GM23338 (cell line): ENCODE measurements at regions not wholly inside any gene's neighbourhood (a gene's known extent, or its start where the extent isn't known, plus 50 kb on each side); places are given as distances from the start of the nearest gene placed in this dataset.

ENCODE experiments used
- ATAC-seq: fragments of 200-7000 bp; cut with Tn5 transposase; 3 replicates; pipeline ENCODE4 v1.9.1; 2020
- DNase-seq: peaks from one replicate; pipeline ENCODE4 v3.0.0-alpha.2; 2015; ENCODE audit warnings: low spot score
- H2AFZ ChIP-seq: fragments of 200-600 bp; sonication (generic); 2 replicates; pipeline ENCODE4 v1.8.0; 2016; ENCODE audit warnings: antibody characterized with exemption, mild to moderate bottlenecking, moderate library complexity
- H3F3A ChIP-seq: fragments of 200-600 bp; sonication (generic); replicated peaks from 2 replicates; pipeline ENCODE4 v1.8.0; 2017; ENCODE audit warnings: antibody characterized with exemption, mixed run types, low read depth
- H3K27ac ChIP-seq: fragments of 200-600 bp; sonication (generic); 2 replicates; pipeline ENCODE4 v1.6.1; 2016; ENCODE audit warnings: low read depth
- H3K27me3 ChIP-seq: fragments of 200-600 bp; sonication (generic); 2 replicates; pipeline ENCODE4 v1.8.0; 2016; ENCODE audit warnings: mild to moderate bottlenecking, mixed run types, moderate library complexity; ENCODE audit not compliant: insufficient read depth
- H3K36me3 ChIP-seq: fragments of 200-600 bp; sonication (generic); 2 replicates; pipeline ENCODE4 v1.8.0; 2016; ENCODE audit warnings: mild to moderate bottlenecking; ENCODE audit not compliant: insufficient read depth
- H3K4me1 ChIP-seq: fragments of 200-600 bp; sonication (generic); 2 replicates; pipeline ENCODE4 v1.8.0; 2016; ENCODE audit warnings: mild to moderate bottlenecking, moderate library complexity; ENCODE audit not compliant: insufficient read depth
- H3K4me2 ChIP-seq: fragments of 200-600 bp; sonication (generic); 2 replicates; pipeline ENCODE4 v1.7.1; 2017; ENCODE audit warnings: mixed run types
- H3K4me3 ChIP-seq: fragments of 200-600 bp; sonication (generic); 2 replicates; pipeline ENCODE4 v1.6.1; 2016; ENCODE audit warnings: mixed run types
- H3K79me2 ChIP-seq: fragments of 200-600 bp; sonication (generic); replicated peaks from 2 replicates; pipeline ENCODE4 v1.8.0; 2017; ENCODE audit warnings: mild to moderate bottlenecking; ENCODE audit not compliant: insufficient read depth
- H3K9me2 ChIP-seq: fragments of 200-600 bp; sonication (generic); 2 replicates; pipeline ENCODE4 v1.8.0; 2017; ENCODE audit not compliant: insufficient read depth
- H4K20me1 ChIP-seq: fragments of 200-600 bp; sonication (generic); replicated peaks from 2 replicates; pipeline ENCODE4 v1.8.0; 2017; ENCODE audit warnings: mild to moderate bottlenecking; ENCODE audit not compliant: insufficient read depth
- H3K27ac Mint-ChIP-seq: 2 replicates; pipeline ENCODE4 v1.8.0; 2020; ENCODE audit warnings: inconsistent platforms, mild to moderate bottlenecking, moderate library complexity, mixed read lengths
- H3K27me3 Mint-ChIP-seq: 3 replicates; pipeline ENCODE4 v1.8.0; 2022; ENCODE audit warnings: low read depth, mild to moderate bottlenecking, moderate library complexity, mixed read lengths, inconsistent platforms; ENCODE audit not compliant: insufficient read depth, poor library complexity
- H3K36me3 Mint-ChIP-seq: 3 replicates; pipeline ENCODE4 v1.8.0; 2021; ENCODE audit warnings: low read depth, mild to moderate bottlenecking, inconsistent platforms, moderate library complexity, mixed read lengths
- H3K4me1 Mint-ChIP-seq: 3 replicates; pipeline ENCODE4 v1.8.0; 2020; ENCODE audit warnings: mild to moderate bottlenecking, inconsistent platforms, mixed read lengths
- H3K4me3 Mint-ChIP-seq: 3 replicates; pipeline ENCODE4 v1.8.0; 2021; ENCODE audit warnings: moderate library complexity, mild to moderate bottlenecking, inconsistent platforms, mixed read lengths
- H3K9me3 Mint-ChIP-seq: 3 replicates; pipeline ENCODE4 v1.8.0; 2020; ENCODE audit warnings: moderate library complexity, mild to moderate bottlenecking, inconsistent platforms, mixed read lengths
- CTCF ChIP-seq, 2 experiments: fragments of 200-600 bp in 1 of 2; sonication (generic) in 1 of 2; conservative IDR thresholded peaks; 2 replicates each; pipeline versions ENCODE4 v1.5.1 to v1.6.1; 2016 to 2017; ENCODE audit warnings: antibody characterized with exemption in 2 of 2, low read depth in 2 of 2, mild to moderate bottlenecking in 2 of 2, moderate library complexity in 1 of 2
- ETS1 ChIP-seq: IDR thresholded peaks from 2 replicates; pipeline ENCODE4 v1.6.1; 2016; ENCODE audit warnings: antibody characterized with exemption
- EZH2 ChIP-seq: fragments of 200-600 bp; sonication (generic); IDR thresholded peaks from one replicate; pipeline ENCODE4 v1.8.0; 2017; ENCODE audit warnings: antibody characterized with exemption, mild to moderate bottlenecking, low read depth; ENCODE audit not compliant: unreplicated experiment
- EZH2phosphoT487 ChIP-seq: fragments of 200-600 bp; sonication (generic); IDR thresholded peaks from one replicate; pipeline ENCODE4 v1.8.1; 2018; ENCODE audit warnings: antibody characterized with exemption; ENCODE audit not compliant: unreplicated experiment
- JUNB ChIP-seq: IDR thresholded peaks from one replicate; pipeline ENCODE4 v1.6.1; 2016; ENCODE audit warnings: antibody characterized with exemption; ENCODE audit not compliant: unreplicated experiment
- NANOG ChIP-seq: IDR thresholded peaks from 2 replicates; pipeline ENCODE4 v1.6.1; 2016; ENCODE audit warnings: antibody characterized with exemption, borderline replicate concordance
- STAT1 ChIP-seq: IDR thresholded peaks from one replicate; pipeline ENCODE4 v1.6.1; 2016; ENCODE audit warnings: antibody characterized with exemption; ENCODE audit not compliant: unreplicated experiment
- ZNF331 ChIP-seq: fragments of 250-450 bp; sonication (Bioruptor Pico); IDR thresholded peaks from 2 replicates; pipeline ENCODE4 v1.5.0; 2020; ENCODE audit warnings: low read depth, mild to moderate bottlenecking, moderate library complexity

- no peaks in the 10 kb centered on the region; the same call in 1 of the 2 replicates for H3K9me2 ChIP-seq
- H2AFZ ChIP-seq, result no peak overlapping the region
- DNase-seq (no peak), ATAC-seq (no peak)
- Mint-ChIP-seq H3K27me3 (peaks cover under 1% of the 10 kb centered on the region), H3K4me3 (no peak overlapping the region), H3K36me3 (no peaks in the 10 kb centered on the region), H3K27ac (no peak overlapping the region), H3K9me3 (no peaks in the 10 kb centered on the region), H3K4me1 (no peaks in the 10 kb centered on the region)
- no peaks in the 10 kb centered on the region for H3K4me1 ChIP-seq
- no peaks in the 10 kb centered on the region for H3K79me2 ChIP-seq
- H3K4me3 ChIP-seq, result no peak overlapping the region
- H3K27ac ChIP-seq, result no peak overlapping the region
- no peaks in the 10 kb centered on the region for H3F3A ChIP-seq
- H3K27me3 ChIP-seq, result no peaks in the 10 kb centered on the region
- H4K20me1 ChIP-seq, result no peaks in the 10 kb centered on the region
- no peak for TF ChIP-seq ZNF331 (CRISPR knock-in tag)
- no peak for TF ChIP-seq JUNB
- TF ChIP-seq NANOG, result no peak
- H3K4me2 ChIP-seq, result no peak overlapping the region
- no peaks in the 10 kb centered on the region for H3K36me3 ChIP-seq
These were observed 333.0 kb downstream of the DDX10 start for GRCh38 chr11:108997826-108998225.

- Histone ChIP-seq H3K27ac (no peak overlapping the region), H3K4me2 (no peak overlapping the region), H3F3A (no peaks in the 10 kb centered on the region), H4K20me1 (no peaks in the 10 kb centered on the region), H3K4me3 (no peak overlapping the region), H2AFZ (no peak overlapping the region), H3K36me3 (no peaks in the 10 kb centered on the region), H3K79me2 (no peaks in the 10 kb centered on the region), H3K9me2 (no peaks in the 10 kb centered on the region; the same call in 1 of the 2 replicates), H3K4me1 (no peaks in the 10 kb centered on the region), H3K27me3 (no peaks in the 10 kb centered on the region)
- Mint-ChIP-seq H3K4me3 (no peak overlapping the region), H3K27ac (no peak overlapping the region), H3K27me3 (peaks cover 3% of the 10 kb centered on the region), H3K36me3 (no peaks in the 10 kb centered on the region), H3K9me3 (no peaks in the 10 kb centered on the region), H3K4me1 (no peaks in the 10 kb centered on the region)
- DNase-seq, result no peak
- TF ChIP-seq ZNF331 (CRISPR knock-in tag) (no peak), STAT1 (no peak), CTCF (conservative IDR thresholded peaks at IDR 0.05; ENCODE audit: low read depth in 2 of 2) (0 out of 4 replicates have a peak, but pooled peaks of 1 of the 2 experiments have one; percentile 2)
- ATAC-seq, result no peak; the same call in 2 of the 3 replicates
These were observed 335.7 kb downstream of the DDX10 start for GRCh38 chr11:109000531-109000930.

GRCh38 chr11:109001585-109001984 is 336.7 kb downstream of the DDX10 start:
- Histone ChIP-seq H3K4me3 (no peak overlapping the region), H3K27ac (no peak overlapping the region), H3F3A (no peaks in the 10 kb centered on the region), H4K20me1 (no peaks in the 10 kb centered on the region), H3K4me2 (no peak overlapping the region), H3K27me3 (no peaks in the 10 kb centered on the region), H3K79me2 (no peaks in the 10 kb centered on the region), H3K4me1 (no peaks in the 10 kb centered on the region), H3K9me2 (no peaks in the 10 kb centered on the region; the same call in 1 of the 2 replicates), H2AFZ (no peak overlapping the region), H3K36me3 (no peaks in the 10 kb centered on the region)
- DNase-seq (no peak), ATAC-seq (no peak)
- Mint-ChIP-seq H3K27ac (no peak overlapping the region), H3K36me3 (no peaks in the 10 kb centered on the region), H3K4me3 (no peak overlapping the region), H3K4me1 (no peaks in the 10 kb centered on the region), H3K27me3 (peaks cover 3% of the 10 kb centered on the region), H3K9me3 (no peaks in the 10 kb centered on the region)
- no peak for TF ChIP-seq NANOG
- TF ChIP-seq EZH2, result no peak
- TF ChIP-seq EZH2phosphoT487, result no peak
- no peak for TF ChIP-seq ETS1
